ENCODE measurements at regions not wholly inside any gene's neighbourhood (a gene's known extent, or its start where the extent isn't known, plus 50 kb on each side); places are given as distances from the start of the nearest gene placed in this dataset.

DNA sequence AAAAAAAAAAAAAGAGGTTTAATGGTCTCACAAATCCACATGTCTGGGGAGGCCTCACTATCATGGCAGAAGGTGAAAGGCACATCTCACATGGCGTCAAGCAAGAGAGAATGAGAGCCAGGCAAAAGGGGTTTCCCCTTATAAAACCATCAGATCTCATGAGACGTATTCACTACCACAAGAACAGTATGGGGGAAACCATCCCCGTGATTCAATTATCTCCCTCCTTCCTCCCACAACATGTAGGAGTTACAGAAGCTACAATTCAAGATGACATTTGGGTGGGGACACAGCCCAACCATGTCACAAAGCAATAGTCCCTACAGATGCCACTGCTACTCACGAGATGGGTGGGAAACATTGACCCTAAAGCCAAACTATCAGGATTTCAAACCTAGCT, 392.7 kb upstream of the ID2 start:
- Histone ChIP-seq H3K9me3 (ENCODE audit: control insufficient read depth in 1 of 2, insufficient read depth in 1 of 2, low read depth in 1 of 2, low read length in 2 of 2) (no peaks in the 10 kb centered on the region), H4K20me1 (ENCODE audit: insufficient read depth) (no peaks in the 10 kb centered on the region), H3K9ac (ENCODE audit: low read length) (no peak overlapping the region), H3K27me3 (ENCODE audit: insufficient read depth, low read length) (no peaks in the 10 kb centered on the region), H3K4me2 (ENCODE audit: low read length) (no peak overlapping the region), H3K4me1 (ENCODE audit: control insufficient read depth in 1 of 2, insufficient read depth in 2 of 2, low read length in 2 of 2) (peaks cover 0 to 9% of the 10 kb centered on the region in 2 experiments; a peak in 1 of 4 replicates), H3K4me3 (replicated peaks in 1 of 2; ENCODE audit: low read depth in 1 of 2, low read length in 2 of 2) (no peak overlapping the region), H3K36me3 (ENCODE audit: control insufficient read depth in 1 of 2, insufficient read depth in 2 of 2, low read length in 2 of 2) (no peaks in the 10 kb centered on the region), H2AFZ (ENCODE audit: low read depth, low read length, poor library complexity, severe bottlenecking) (no peak overlapping the region), H3K79me2 (ENCODE audit: insufficient read depth, low read length) (no peaks in the 10 kb centered on the region), H3K27ac (ENCODE audit: low read depth, low read length) (no peak overlapping the region), H3K9me2 (ENCODE audit: insufficient read depth) (no peaks in the 10 kb centered on the region)
- ChIA-PET CTCF (interaction anchor here (1.2 kb wide), 1 partner anchor 862 kb away, joined by 3 read pairs; no protein-coding TSS in a partner anchor), POLR2A (no interaction called here), RAD21 (ENCODE audit: low non-redundant PET in 1 of 2, low total read pairs in 2 of 2, uncharacterized antibody in 2 of 2, unreplicated experiment in 2 of 2) (no interaction called here)
- no peak for ATAC-seq
- intact Hi-C loops (cut with micrococcal nuclease) = loop anchor here (5.0 kb wide), 2 partner anchors 287 to 862 kb away; no protein-coding TSS in a partner anchor
- BruUV-seq (replicated peaks) = no TSS peak
- TF ChIP-seq, protein P1, sequence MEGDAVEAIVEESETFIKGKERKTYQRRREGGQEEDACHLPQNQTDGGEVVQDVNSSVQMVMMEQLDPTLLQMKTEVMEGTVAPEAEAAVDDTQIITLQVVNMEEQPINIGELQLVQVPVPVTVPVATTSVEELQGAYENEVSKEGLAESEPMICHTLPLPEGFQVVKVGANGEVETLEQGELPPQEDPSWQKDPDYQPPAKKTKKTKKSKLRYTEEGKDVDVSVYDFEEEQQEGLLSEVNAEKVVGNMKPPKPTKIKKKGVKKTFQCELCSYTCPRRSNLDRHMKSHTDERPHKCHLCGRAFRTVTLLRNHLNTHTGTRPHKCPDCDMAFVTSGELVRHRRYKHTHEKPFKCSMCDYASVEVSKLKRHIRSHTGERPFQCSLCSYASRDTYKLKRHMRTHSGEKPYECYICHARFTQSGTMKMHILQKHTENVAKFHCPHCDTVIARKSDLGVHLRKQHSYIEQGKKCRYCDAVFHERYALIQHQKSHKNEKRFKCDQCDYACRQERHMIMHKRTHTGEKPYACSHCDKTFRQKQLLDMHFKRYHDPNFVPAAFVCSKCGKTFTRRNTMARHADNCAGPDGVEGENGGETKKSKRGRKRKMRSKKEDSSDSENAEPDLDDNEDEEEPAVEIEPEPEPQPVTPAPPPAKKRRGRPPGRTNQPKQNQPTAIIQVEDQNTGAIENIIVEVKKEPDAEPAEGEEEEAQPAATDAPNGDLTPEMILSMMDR (IDR thresholded peaks at IDR 0.05 in 2 of 3, conservative IDR thresholded peaks at IDR 0.05 in 1 of 3; ENCODE audit: borderline replicate concordance in 1 of 3, insufficient read depth in 1 of 3, low read depth in 2 of 3, low read length in 2 of 3) = no peak
- no peak for TF ChIP-seq SRF (IDR thresholded peaks at IDR 0.05; ENCODE audit: low read depth)
- no peak for TF ChIP-seq EGR1 (IDR thresholded peaks at IDR 0.05; ENCODE audit: low read depth)
- TF ChIP-seq CEBPB (IDR thresholded peaks at IDR 0.05; ENCODE audit: low read depth) = no peak
- no peak for TF ChIP-seq FOSL1 (IDR thresholded peaks at IDR 0.05; ENCODE audit: low read depth)
- no peak for TF ChIP-seq SIN3A (IDR thresholded peaks at IDR 0.05; ENCODE audit: low read depth)
- TF ChIP-seq TCF7L2 (IDR thresholded peaks at IDR 0.05; ENCODE audit: borderline replicate concordance, extremely low read depth, insufficient read depth, insufficient read length) = no peak
- no peak for DNase-seq (ENCODE audit: low read depth, low spot score)

- Histone ChIP-seq H3K36me3 (ENCODE audit: control insufficient read depth in 1 of 2, insufficient read depth in 2 of 2, low read length in 2 of 2) (no peaks in the 10 kb centered on the region), H2AFZ (ENCODE audit: low read depth, low read length, poor library complexity, severe bottlenecking) (no peak overlapping the region), H3K9ac (ENCODE audit: low read length) (no peak overlapping the region), H3K27ac (ENCODE audit: low read depth, low read length) (no peak overlapping the region), H3K79me2 (ENCODE audit: insufficient read depth, low read length) (no peaks in the 10 kb centered on the region), H4K20me1 (ENCODE audit: insufficient read depth) (no peaks in the 10 kb centered on the region), H3K4me1 (ENCODE audit: control insufficient read depth in 1 of 2, insufficient read depth in 2 of 2, low read length in 2 of 2) (no peaks in the 10 kb centered on the region), H3K4me3 (replicated peaks in 1 of 2; ENCODE audit: low read depth in 1 of 2, low read length in 2 of 2) (no peak overlapping the region), H3K9me3 (ENCODE audit: control insufficient read depth in 1 of 2, insufficient read depth in 1 of 2, low read depth in 1 of 2, low read length in 2 of 2) (no peaks in the 10 kb centered on the region), H3K9me2 (ENCODE audit: insufficient read depth) (no peaks in the 10 kb centered on the region), H3K27me3 (ENCODE audit: insufficient read depth, low read length) (no peaks in the 10 kb centered on the region), H3K4me2 (ENCODE audit: low read length) (no peak overlapping the region)
- intact Hi-C loops (cut with micrococcal nuclease) = no loop called here
- ATAC-seq (no peak), DNase-seq (ENCODE audit: low read depth, low spot score) (no peak)
- RAD21 ChIA-PET (ENCODE audit: low non-redundant PET in 1 of 2, low total read pairs in 2 of 2, uncharacterized antibody in 2 of 2, unreplicated experiment in 2 of 2) = no interaction called here
- CTCF ChIA-PET = no interaction called here
- TF ChIP-seq EGR1 (IDR thresholded peaks at IDR 0.05; ENCODE audit: low read depth) = no peak
- no peak for TF ChIP-seq YY1 (IDR thresholded peaks at IDR 0.05; ENCODE audit: extremely low read depth, insufficient replicate concordance, low read depth, low read length)
- no peak for TF ChIP-seq ZFX (IDR thresholded peaks at IDR 0.05)
- TF ChIP-seq, protein P2, sequence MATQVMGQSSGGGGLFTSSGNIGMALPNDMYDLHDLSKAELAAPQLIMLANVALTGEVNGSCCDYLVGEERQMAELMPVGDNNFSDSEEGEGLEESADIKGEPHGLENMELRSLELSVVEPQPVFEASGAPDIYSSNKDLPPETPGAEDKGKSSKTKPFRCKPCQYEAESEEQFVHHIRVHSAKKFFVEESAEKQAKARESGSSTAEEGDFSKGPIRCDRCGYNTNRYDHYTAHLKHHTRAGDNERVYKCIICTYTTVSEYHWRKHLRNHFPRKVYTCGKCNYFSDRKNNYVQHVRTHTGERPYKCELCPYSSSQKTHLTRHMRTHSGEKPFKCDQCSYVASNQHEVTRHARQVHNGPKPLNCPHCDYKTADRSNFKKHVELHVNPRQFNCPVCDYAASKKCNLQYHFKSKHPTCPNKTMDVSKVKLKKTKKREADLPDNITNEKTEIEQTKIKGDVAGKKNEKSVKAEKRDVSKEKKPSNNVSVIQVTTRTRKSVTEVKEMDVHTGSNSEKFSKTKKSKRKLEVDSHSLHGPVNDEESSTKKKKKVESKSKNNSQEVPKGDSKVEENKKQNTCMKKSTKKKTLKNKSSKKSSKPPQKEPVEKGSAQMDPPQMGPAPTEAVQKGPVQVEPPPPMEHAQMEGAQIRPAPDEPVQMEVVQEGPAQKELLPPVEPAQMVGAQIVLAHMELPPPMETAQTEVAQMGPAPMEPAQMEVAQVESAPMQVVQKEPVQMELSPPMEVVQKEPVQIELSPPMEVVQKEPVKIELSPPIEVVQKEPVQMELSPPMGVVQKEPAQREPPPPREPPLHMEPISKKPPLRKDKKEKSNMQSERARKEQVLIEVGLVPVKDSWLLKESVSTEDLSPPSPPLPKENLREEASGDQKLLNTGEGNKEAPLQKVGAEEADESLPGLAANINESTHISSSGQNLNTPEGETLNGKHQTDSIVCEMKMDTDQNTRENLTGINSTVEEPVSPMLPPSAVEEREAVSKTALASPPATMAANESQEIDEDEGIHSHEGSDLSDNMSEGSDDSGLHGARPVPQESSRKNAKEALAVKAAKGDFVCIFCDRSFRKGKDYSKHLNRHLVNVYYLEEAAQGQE (IDR thresholded peaks at IDR 0.05; ENCODE audit: low read depth) = no peak
- no peak for TF ChIP-seq ZNF274 (IDR thresholded peaks at IDR 0.05; ENCODE audit: low read depth, low read length)
- no peak for TF ChIP-seq POLR2A (IDR thresholded peaks at IDR 0.05; ENCODE audit: borderline replicate concordance, extremely low read depth, insufficient read depth, insufficient read length)
- no peak for TF ChIP-seq EZH2 (IDR thresholded peaks at IDR 0.05)
- TF ChIP-seq POLR2AphosphoS5 (IDR thresholded peaks at IDR 0.05; ENCODE audit: low read depth, low read length) = no peak
- TF ChIP-seq ELF1 (IDR thresholded peaks at IDR 0.05; ENCODE audit: borderline replicate concordance, low read depth) = no peak
- TF ChIP-seq SRF (IDR thresholded peaks at IDR 0.05; ENCODE audit: low read depth) = no peak
- TF ChIP-seq CEBPB (IDR thresholded peaks at IDR 0.05; ENCODE audit: low read depth) = no peak
- TF ChIP-seq TCF7L2 (IDR thresholded peaks at IDR 0.05; ENCODE audit: borderline replicate concordance, extremely low read depth, insufficient read depth, insufficient read length) = no peak
- no peak for TF ChIP-seq FOSL1 (IDR thresholded peaks at IDR 0.05; ENCODE audit: low read depth)
- no TSS peak for BruUV-seq (replicated peaks)
- POLR2A ChIA-PET = no interaction called here
These were observed 391.0 kb upstream of the ID2 start for GRCh38 chr2:8290771-8291352.
